ENCODE measurements at regions not wholly inside any gene's neighbourhood (a gene's known extent, or its start where the extent isn't known, plus 50 kb on each side); places are given as distances from the start of the nearest gene placed in this dataset.

DNA sequence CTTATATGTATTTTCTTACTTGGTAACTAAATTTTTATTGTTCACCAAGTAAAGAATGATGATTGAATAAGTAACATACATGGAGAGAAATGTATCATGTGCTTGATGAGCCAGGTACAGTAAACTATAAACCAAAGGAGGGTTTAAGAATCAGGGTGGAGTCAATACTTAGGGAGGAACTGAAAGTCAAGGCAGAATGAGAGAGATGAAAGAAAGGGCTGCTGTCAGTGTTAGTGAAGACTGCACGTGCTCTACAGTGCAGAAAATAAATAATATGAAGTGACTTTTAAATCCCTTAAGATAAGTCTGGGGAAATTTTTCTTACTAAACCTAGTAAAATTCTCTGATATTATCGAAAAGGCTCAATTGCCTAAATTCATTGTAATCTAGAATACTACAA lies 986.0 kb downstream of the DSC3 start:
- Histone ChIP-seq H3K9me3 (no peaks in the 10 kb centered on the region), H3K4me1 (no peaks in the 10 kb centered on the region), H3K27ac (no peak overlapping the region), H3K27me3 (no peaks in the 10 kb centered on the region), H3K4me3 (no peak overlapping the region), H3K36me3 (no peaks in the 10 kb centered on the region)
- TF ChIP-seq, protein P1, sequence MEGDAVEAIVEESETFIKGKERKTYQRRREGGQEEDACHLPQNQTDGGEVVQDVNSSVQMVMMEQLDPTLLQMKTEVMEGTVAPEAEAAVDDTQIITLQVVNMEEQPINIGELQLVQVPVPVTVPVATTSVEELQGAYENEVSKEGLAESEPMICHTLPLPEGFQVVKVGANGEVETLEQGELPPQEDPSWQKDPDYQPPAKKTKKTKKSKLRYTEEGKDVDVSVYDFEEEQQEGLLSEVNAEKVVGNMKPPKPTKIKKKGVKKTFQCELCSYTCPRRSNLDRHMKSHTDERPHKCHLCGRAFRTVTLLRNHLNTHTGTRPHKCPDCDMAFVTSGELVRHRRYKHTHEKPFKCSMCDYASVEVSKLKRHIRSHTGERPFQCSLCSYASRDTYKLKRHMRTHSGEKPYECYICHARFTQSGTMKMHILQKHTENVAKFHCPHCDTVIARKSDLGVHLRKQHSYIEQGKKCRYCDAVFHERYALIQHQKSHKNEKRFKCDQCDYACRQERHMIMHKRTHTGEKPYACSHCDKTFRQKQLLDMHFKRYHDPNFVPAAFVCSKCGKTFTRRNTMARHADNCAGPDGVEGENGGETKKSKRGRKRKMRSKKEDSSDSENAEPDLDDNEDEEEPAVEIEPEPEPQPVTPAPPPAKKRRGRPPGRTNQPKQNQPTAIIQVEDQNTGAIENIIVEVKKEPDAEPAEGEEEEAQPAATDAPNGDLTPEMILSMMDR (IDR thresholded peaks at IDR 0.05): no peak
- intact Hi-C loops (cut with DNase I; ENCODE audit: low total_unique reads): no loop called here
- no peak for DNase-seq

DNA sequence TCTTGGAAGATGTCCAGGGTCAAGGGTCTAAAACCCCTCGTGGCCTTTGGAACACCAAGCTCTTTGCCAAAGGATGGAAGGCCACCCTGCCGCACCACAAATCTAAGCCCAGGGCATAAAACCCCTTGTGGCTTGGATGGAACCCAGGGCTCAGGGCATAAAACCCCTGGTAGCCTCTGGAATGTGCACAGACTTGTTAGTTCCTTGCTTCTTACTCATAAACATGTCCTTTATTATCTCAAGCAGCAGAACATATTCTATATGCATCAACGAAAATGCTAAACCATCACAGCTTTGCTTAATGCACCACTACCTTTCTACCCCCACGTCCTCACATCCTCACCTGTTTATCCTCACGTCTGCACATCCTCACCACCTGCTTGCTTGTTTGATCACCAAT lies 998.0 kb downstream of the DSC3 start:
- no peaks in the 10 kb centered on the region for H3K36me3 ChIP-seq
- no peak overlapping the region for H3K4me3 ChIP-seq
- TF ChIP-seq, protein P1 (IDR thresholded peaks at IDR 0.05): no peak
- intact Hi-C loops (cut with DNase I; ENCODE audit: low total_unique reads): loop anchor here (10.0 kb wide), 1 partner anchor 60 kb away; no protein-coding TSS in a partner anchor
- H3K27ac ChIP-seq: no peak overlapping the region
- DNase-seq: no peak
- no peaks in the 10 kb centered on the region for H3K9me3 ChIP-seq
- no peaks in the 10 kb centered on the region for H3K27me3 ChIP-seq
- no peaks in the 10 kb centered on the region for H3K4me1 ChIP-seq

DNA sequence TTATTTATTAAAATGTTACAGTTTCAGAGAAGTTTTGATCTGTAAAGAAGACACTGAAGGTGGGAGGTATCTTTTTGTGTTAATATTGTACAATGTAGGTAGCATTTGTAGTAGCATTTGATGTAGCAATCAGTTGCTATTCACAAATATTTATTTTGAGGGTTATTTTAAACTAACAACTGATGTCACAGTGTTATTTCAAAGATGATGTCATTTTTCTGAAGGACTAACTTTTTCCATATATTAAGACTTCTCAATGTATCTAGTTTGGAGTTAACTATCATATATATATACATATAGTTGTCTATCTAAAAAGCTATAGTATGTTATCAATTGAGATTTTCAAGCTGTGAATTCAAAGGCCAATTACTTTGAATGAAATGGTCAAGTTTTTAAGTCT lies 1003.3 kb downstream of the DSC3 start:
- H3K27ac ChIP-seq: no peak overlapping the region
- no peaks in the 10 kb centered on the region for H3K36me3 ChIP-seq
- H3K4me3 ChIP-seq: no peak overlapping the region
- intact Hi-C loops (cut with DNase I; ENCODE audit: low total_unique reads): no loop called here
- H3K9me3 ChIP-seq: peaks cover 0 to 4% (median 0%) of the 10 kb centered on the region in 3 donors
- TF ChIP-seq, protein P1 (IDR thresholded peaks at IDR 0.05): no peak
- H3K27me3 ChIP-seq: no peaks in the 10 kb centered on the region
- no peak for DNase-seq
- no peaks in the 10 kb centered on the region for H3K4me1 ChIP-seq

DNA sequence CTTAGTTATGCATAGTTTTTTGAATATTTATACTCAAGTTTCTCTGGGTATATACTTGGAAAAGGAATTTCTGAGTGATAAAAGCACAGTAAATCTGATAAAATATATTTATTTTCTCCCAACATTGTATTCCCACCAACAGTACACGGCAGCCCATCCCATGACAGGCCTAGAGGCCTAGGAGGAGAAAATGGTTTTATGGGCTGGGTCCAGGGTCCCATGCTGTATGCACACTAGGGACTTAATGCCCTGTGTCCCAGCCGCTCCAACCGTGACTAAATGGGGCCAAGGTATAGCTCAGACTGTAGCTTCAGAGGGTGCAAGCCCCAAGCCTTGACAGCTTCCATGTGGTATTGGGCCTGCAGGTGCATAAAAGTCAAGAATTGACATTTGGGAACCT lies 1007.7 kb downstream of the DSC3 start:
- Histone ChIP-seq H3K4me1 (no peaks in the 10 kb centered on the region), H3K4me3 (no peak overlapping the region), H3K27ac (no peak overlapping the region), H3K27me3 (no peaks in the 10 kb centered on the region), H3K9me3 (peaks cover 0 to 4% (median 0%) of the 10 kb centered on the region in 3 donors), H3K36me3 (no peaks in the 10 kb centered on the region)
- TF ChIP-seq, protein P1 (IDR thresholded peaks at IDR 0.05): no peak
- DNase-seq: no peak
- intact Hi-C loops (cut with DNase I; ENCODE audit: low total_unique reads): no loop called here

DNA sequence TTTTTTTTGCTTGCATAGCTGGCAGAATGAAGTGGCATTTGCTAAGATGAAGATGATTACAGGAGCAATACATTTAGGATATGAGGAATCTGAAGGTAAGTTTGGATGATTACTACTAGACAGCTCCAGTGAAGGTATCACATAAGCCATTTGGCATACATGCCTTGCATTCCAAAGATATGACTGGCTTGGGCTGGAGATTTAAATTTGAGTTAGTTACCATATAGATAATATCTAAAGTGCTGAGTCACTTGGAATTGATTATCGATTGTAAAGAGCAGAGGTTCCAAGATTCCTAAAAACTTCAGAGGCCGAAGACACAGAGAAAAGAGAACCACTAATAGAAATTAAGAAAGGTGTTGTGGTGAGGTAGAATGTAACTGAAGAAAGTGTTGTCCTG lies 1026.4 kb downstream of the DSC3 start:
- no peak for DNase-seq
- TF ChIP-seq, protein P1 (IDR thresholded peaks at IDR 0.05): no peak

DNA sequence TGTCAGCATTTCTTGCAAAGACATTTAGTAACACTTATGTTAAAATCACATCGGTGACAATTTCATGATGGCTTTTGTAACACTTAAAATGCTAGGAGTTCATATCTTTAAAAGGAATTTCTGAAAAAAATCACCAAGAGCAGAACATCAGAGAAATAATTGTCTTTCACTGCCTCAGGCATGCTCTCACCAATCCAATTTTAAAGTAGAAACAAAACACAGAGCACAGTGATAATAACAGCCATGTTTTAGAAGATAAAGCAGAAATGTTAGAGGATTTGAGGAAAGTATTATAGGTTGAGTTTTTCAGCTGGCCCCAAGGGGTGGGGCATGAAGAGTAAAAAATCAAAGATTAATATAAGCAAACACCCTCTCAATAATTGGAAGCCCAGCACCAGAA lies 1037.6 kb downstream of the DSC3 start:
- Histone ChIP-seq H3K36me3 (no peaks in the 10 kb centered on the region), H3K27me3 (no peaks in the 10 kb centered on the region), H3K9me3 (no peaks in the 10 kb centered on the region), H3K27ac (no peak overlapping the region), H3K4me3 (no peak overlapping the region), H3K4me1 (no peaks in the 10 kb centered on the region)
- TF ChIP-seq, protein P1 (IDR thresholded peaks at IDR 0.05): no peak
- intact Hi-C loops (cut with DNase I; ENCODE audit: low total_unique reads): no loop called here
- DNase-seq: no peak

More for the DNA sequence above, 1026.4 kb downstream of the DSC3 start:
- H3K9me3 ChIP-seq: no peaks in the 10 kb centered on the region
- no peak overlapping the region for H3K4me3 ChIP-seq
- H3K27me3 ChIP-seq: no peaks in the 10 kb centered on the region
- intact Hi-C loops (cut with DNase I; ENCODE audit: low total_unique reads): no loop called here
- no peaks in the 10 kb centered on the region for H3K36me3 ChIP-seq
- no peaks in the 10 kb centered on the region for H3K4me1 ChIP-seq
- no peak overlapping the region for H3K27ac ChIP-seq

Measured in tibial artery (tissue), 4 donors.